T-helper 17 cell (primary cell): ENCODE measurements at regions not wholly inside any gene's neighbourhood (a gene's known extent, or its start where the extent isn't known, plus 50 kb on each side); places are given as distances from the start of the nearest gene placed in this dataset.
"Not testable (repeated sequence)": the region's sequence is repeated elsewhere in the genome, so short reads cannot be mapped to it uniquely, and the experiment has no call there.

ENCODE experiments used
- ATAC-seq: fragments of 150-1000 bp; cut with Tn5 transposase; 2 replicates; pipeline ENCODE4 v1.10.0; 2021; ENCODE audit warnings: mild to moderate bottlenecking, moderate library complexity
- DNase-seq, 3 donors: peaks; one replicate each; pipeline versions ENCODE4 v3.0.0 to v3.0.0-alpha.2; 2020 to 2021
- H3K9me3 ChIP-seq: one replicate; pipeline ENCODE4 v1.7.0; 2013; ENCODE audit warnings: low read length, mild to moderate bottlenecking; ENCODE audit not compliant: control insufficient read depth, poor library complexity, severe bottlenecking
- H3K27ac Mint-ChIP-seq: one replicate; pipeline ENCODE4 v1.8.0; 2022; ENCODE audit warnings: mild to moderate bottlenecking, moderate library complexity, mixed read lengths
- H3K27me3 Mint-ChIP-seq: one replicate; pipeline ENCODE4 v1.8.0; 2022; ENCODE audit warnings: mixed read lengths
- H3K36me3 Mint-ChIP-seq: one replicate; pipeline ENCODE4 v1.8.0; 2022; ENCODE audit warnings: low read depth, mixed read lengths
- H3K4me1 Mint-ChIP-seq: one replicate; pipeline ENCODE4 v1.8.0; 2022; ENCODE audit warnings: mild to moderate bottlenecking, mixed read lengths
- H3K4me3 Mint-ChIP-seq: one replicate; pipeline ENCODE4 v1.8.0; 2022; ENCODE audit warnings: mild to moderate bottlenecking, moderate library complexity, mixed read lengths

DNA sequence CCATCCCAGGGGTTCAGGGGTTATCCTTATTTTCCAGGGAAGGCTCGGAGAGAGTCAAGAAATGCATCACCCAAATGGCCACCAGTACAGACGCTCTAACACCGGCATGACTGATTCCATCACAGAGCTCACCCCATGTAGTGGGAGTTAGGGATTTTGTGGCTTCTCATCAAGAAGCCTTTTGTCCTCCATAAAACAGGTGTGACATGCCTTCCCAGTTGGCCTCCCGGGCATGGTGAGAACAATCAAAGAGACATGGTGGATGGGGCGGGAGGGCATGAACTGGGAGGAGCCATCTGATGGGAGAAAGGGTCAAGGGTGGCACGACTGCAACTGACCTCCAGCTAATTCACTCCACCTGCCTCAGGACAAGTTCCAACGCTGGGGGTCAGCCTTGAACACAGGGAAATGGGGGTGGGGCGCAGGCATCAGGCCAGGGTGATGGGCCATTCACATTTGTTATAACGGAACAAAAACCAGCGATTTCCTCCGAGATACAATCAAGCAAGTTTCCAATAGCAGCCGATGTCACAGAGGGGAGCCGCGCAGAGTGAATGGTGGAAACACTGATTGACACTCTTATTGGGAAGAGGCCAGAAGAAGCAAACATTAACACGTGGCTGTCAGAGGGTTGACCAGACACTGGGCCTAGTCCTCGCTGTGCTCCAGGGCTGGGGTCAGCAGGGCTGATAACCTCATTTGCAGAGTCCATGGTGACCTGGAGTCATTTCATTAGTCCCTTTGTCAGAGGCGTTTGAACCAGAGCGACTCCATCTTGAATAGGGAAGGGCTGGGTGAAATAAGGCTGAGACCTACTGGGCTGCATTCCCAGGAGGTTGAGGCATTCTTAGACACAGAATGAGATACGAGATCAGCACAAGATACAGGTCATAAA is 80.5 kb upstream of the HPCAL1 start:
- H3K27me3 Mint-ChIP-seq: peaks cover 6% of the 10 kb centered on the region
- no peaks in the 10 kb centered on the region for H3K36me3 Mint-ChIP-seq
- H3K4me1 Mint-ChIP-seq: no peaks in the 10 kb centered on the region
- no peaks in the 10 kb centered on the region for H3K9me3 ChIP-seq
- no peak for ATAC-seq
- no peak for DNase-seq
- H3K27ac Mint-ChIP-seq: no peak overlapping the region
- no peak overlapping the region for H3K4me3 Mint-ChIP-seq

DNA sequence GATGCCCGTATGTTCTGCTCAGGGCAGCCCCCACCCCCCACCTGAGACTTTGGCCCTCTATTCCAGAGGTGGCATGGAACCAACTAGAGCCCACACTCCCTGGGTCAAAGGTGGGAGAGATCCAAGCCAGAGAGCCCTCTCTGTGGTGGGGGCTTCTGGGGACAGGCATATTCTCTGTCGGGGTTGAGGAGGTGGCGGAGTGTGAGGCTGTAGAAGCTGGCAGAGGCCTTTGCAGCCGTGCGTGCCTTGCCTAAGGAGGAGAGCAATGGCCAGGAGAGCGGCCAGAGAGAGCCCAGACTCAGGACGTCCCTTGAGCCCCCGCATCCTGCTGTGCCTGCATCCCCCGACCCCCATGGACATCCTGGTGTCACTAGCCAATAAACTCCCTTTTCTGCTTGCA is 79.2 kb upstream of the HPCAL1 start:
- Mint-ChIP-seq H3K27me3 (peaks cover 11% of the 10 kb centered on the region), H3K27ac (no peak overlapping the region), H3K4me1 (no peaks in the 10 kb centered on the region), H3K4me3 (no peak overlapping the region), H3K36me3 (no peaks in the 10 kb centered on the region)
- DNase-seq (no peak), ATAC-seq (no peak)
- H3K9me3 ChIP-seq: no peaks in the 10 kb centered on the region

GRCh38 chr2:10223932-10224720 is 78.6 kb upstream of the HPCAL1 start:
- DNase-seq: no peak
- ATAC-seq: no peak
- H3K27ac Mint-ChIP-seq: no peak overlapping the region
- no peaks in the 10 kb centered on the region for H3K9me3 ChIP-seq
- no peaks in the 10 kb centered on the region for H3K36me3 Mint-ChIP-seq
- peaks cover 11% of the 10 kb centered on the region for H3K27me3 Mint-ChIP-seq
- H3K4me3 Mint-ChIP-seq: no peak overlapping the region
- no peaks in the 10 kb centered on the region for H3K4me1 Mint-ChIP-seq

DNA sequence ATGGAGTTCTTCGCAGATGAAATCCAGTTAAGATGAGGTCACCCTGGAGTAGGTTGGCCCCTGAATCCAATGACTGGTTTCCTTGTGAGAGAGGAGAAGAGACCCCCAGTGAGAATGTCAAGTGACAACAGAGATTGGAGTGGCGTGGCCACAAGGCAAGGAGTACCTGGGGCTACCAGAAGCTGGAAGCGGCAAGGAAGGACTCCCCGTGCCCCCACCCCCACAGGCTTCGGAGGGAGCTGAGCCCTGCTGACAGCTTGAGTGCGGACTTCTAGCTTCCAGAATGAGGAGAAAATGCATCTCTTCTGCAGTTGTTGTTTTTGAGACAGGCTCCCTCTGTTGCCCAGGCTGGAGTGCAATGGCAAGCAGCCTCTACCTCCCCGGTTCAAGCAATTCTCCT is 78.0 kb upstream of the HPCAL1 start:
- Mint-ChIP-seq H3K36me3 (no peaks in the 10 kb centered on the region), H3K27me3 (peaks cover 12% of the 10 kb centered on the region), H3K4me1 (no peaks in the 10 kb centered on the region), H3K27ac (no peak overlapping the region), H3K4me3 (no peak overlapping the region)
- no peaks in the 10 kb centered on the region for H3K9me3 ChIP-seq
- DNase-seq (no peak), ATAC-seq (no peak)

DNA sequence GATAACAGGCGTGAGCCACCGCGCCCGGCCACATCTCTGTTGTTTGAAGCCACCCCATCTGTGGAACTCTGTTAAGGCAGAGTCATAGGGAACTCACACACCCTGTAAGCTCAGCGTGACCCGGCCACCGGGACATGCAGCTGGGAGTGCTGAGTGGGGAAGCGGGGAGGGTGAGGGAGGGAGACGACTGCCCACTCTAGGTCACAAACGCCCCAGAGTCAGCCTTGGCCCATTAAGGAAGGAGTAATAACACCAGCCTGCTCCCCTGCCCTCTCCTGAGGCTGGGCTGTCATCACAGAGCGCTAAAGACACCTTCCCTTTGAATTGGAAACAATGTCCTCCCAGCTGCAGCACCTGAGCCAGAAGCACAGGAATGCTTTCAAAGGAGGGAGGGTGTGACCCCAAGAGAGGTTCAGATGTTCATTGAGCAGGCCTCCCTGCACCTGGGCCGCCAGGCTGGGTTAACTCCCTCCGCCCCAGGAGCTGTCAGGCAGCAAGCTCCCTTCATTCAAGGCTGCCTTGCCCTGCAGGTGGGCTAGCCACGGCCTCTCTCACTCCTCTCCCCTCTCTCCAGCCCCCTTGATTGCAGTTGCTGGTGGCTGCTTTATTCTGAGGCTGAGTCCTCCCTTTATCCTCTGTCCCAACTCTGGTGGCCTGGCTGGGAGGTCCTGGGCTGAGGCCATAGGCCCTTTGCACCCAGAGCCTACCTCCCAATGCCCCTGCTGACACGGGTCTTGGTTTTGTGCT is 77.2 kb upstream of the HPCAL1 start:
- Mint-ChIP-seq H3K4me1 (no peaks in the 10 kb centered on the region), H3K4me3 (no peak overlapping the region), H3K27ac (no peak overlapping the region), H3K36me3 (no peaks in the 10 kb centered on the region), H3K27me3 (peaks cover 12% of the 10 kb centered on the region)
- H3K9me3 ChIP-seq: no peaks in the 10 kb centered on the region
- ATAC-seq (no peak), DNase-seq (no peak)

DNA sequence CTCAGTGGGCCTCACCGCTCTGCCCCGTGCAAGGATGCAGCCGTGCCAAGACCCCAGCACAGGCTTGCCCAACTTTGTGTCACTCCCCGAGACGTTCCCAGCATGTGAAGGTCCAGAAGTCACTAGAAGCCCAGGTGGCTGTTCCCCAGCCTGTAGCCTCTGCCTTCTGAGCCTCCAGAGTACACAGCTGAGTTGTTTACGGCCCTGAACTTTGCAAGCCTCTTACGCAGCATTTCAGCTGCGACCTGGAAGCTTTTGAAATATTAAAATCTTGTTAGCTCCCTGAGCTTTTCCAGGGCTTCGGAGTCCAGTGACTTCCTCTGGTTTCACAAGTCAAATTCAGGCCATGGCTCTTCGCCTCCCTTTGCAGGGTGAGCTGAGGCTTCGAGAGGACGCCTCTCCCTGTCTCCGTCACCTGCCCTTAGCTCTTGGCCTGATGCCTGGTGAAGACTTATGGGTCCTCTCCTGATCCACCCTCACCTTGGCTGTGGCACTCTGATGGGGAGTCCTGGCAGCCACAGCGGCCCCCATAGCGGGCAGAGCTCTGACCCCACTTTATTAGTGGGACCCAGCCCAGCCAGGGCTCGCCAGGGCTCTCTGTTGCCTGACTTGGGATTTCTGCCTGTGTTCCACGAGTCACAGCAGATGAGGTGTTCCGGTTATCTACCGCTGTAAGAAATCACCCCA is 76.5 kb upstream of the HPCAL1 start:
- Mint-ChIP-seq H3K4me3 (no peak overlapping the region), H3K27me3 (peaks cover 12% of the 10 kb centered on the region), H3K4me1 (no peaks in the 10 kb centered on the region), H3K27ac (no peak overlapping the region), H3K36me3 (no peaks in the 10 kb centered on the region)
- H3K9me3 ChIP-seq: no peaks in the 10 kb centered on the region
- ATAC-seq (no peak), DNase-seq (no peak)

GRCh38 chr2:10228611-10229365 is 73.9 kb upstream of the HPCAL1 start:
- Mint-ChIP-seq H3K4me1 (no peaks in the 10 kb centered on the region), H3K27me3 (peaks cover 12% of the 10 kb centered on the region), H3K36me3 (peaks cover 2% of the 10 kb centered on the region), H3K27ac (no peak overlapping the region), H3K4me3 (no peak overlapping the region)
- DNase-seq (no peak), ATAC-seq (no peak)
- H3K9me3 ChIP-seq: no peaks in the 10 kb centered on the region

DNA sequence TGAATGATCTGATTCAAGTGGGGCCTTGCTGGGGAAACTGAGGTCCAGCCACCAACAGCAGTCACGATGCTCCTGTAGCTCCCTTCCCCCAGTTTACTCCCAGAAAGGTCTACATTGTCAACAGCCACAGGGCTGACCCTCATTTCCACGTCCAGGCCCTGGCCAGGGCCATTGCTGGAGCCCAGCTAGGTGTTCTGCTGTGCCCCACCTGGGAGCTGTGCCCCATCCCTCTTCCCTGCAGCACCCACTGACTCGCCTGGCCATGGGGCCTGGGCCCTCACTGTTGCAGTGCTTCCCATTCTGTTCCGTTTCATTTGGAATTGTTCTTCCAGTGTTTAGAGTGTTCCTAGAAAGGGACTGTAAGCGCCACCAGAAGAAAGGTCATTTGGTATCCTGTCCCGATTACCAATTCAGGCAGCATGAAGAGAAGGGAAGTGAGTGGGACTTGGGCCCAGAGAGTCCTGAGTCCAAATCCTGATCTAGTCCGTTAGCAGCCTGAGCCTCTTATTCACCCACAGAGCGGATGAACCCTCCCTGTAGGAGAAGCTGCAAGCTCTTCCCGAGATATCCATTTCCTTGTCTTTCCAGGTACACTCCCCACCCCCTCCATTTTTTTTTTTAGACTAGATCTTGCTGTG is 73.1 kb upstream of the HPCAL1 start:
- ATAC-seq (no peak), DNase-seq (no peak)
- no peak overlapping the region for H3K4me3 Mint-ChIP-seq
- H3K36me3 Mint-ChIP-seq: peaks cover 2% of the 10 kb centered on the region
- no peaks in the 10 kb centered on the region for H3K9me3 ChIP-seq
- peaks cover 12% of the 10 kb centered on the region for H3K27me3 Mint-ChIP-seq
- no peaks in the 10 kb centered on the region for H3K4me1 Mint-ChIP-seq
- no peak overlapping the region for H3K27ac Mint-ChIP-seq

- ATAC-seq (no peak), DNase-seq (no peak)
- Mint-ChIP-seq H3K4me3 (no peak overlapping the region), H3K36me3 (peaks cover 2% of the 10 kb centered on the region), H3K27ac (no peak overlapping the region), H3K4me1 (no peaks in the 10 kb centered on the region), H3K27me3 (peaks cover 12% of the 10 kb centered on the region)
- H3K9me3 ChIP-seq: no peaks in the 10 kb centered on the region
Measured at GRCh38 chr2:10230499-10230898, 72.2 kb upstream of the HPCAL1 start.

DNA sequence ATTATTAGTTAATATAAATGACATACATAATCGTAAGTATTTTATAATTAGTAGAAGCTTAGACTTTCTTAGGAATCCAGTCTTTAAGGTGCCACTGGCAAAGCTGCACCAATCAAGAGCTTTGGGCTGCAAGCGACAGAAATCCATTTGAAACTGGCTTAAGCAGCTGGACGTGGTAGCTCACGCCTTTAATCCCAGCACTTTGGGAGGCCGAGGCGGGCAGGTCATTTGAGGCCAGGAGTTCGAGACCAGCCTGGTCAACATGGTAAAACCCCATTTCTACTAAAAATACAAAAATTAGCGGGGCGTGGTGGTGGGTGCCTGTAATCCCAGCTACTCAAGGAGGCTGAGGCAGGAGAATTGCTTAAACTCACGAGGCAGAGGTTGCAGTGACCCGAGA is 71.8 kb upstream of the HPCAL1 start:
- not testable (repeated sequence) for DNase-seq, H3K27ac Mint-ChIP-seq, H3K4me1 Mint-ChIP-seq, H3K36me3 Mint-ChIP-seq, H3K9me3 ChIP-seq, H3K4me3 Mint-ChIP-seq, ATAC-seq
- peaks cover 12% of the 10 kb centered on the region for H3K27me3 Mint-ChIP-seq

DNA sequence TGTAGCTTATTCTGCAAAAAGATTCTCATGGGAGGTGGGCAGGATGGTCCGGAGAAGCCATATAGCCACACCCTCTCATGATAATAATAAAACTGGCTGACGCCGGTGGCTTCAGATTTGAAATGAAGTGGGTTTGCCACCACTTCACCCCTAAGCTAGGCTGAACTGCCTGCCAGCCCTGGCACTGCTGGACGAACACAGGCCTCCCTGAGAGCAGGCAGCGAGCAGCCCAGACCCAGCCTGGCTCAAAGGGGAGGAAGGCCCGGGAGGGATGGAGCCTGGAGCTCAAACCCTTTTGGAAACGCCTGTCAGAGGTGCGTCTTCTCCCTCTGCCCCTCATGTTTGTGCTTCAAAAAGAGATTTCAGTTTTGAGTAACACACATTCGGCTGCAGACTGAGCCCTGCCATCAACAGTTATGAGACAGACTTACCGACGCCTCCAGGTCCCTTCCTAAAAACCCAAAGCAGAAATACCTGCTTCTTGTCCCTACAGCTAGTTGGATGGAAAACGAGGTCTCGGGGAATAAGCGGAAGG is 71.1 kb upstream of the HPCAL1 start:
- ATAC-seq (no peak), DNase-seq (no peak)
- peaks cover 2% of the 10 kb centered on the region for H3K36me3 Mint-ChIP-seq
- no peaks in the 10 kb centered on the region for H3K9me3 ChIP-seq
- no peak overlapping the region for H3K27ac Mint-ChIP-seq
- H3K4me3 Mint-ChIP-seq: no peak overlapping the region
- H3K4me1 Mint-ChIP-seq: no peaks in the 10 kb centered on the region
- H3K27me3 Mint-ChIP-seq: peaks cover 16% of the 10 kb centered on the region
